H1 (cell line): ENCODE measurements at regions not wholly inside any gene's neighbourhood (a gene's known extent, or its start where the extent isn't known, plus 50 kb on each side); places are given as distances from the start of the nearest gene placed in this dataset.

Experiments
- CTCF ChIP-seq, 3 experiments: IDR thresholded peaks; 1 replicate in 2 of 3; 2 replicates in 1 of 3; pipeline versions ENCODE4 v1.5.1 to v1.6.1; 2011; ENCODE audit warnings: low read length in 3 of 3, mild to moderate bottlenecking in 3 of 3, inconsistent platforms in 2 of 3, low read depth in 1 of 3, moderate library complexity in 1 of 3; ENCODE audit not compliant: insufficient read depth in 1 of 3; ENCODE audit errors: control extremely low read depth in 1 of 3
- EP300 ChIP-seq, 2 experiments: IDR thresholded peaks; 1 replicate in 1 of 2; 2 replicates in 1 of 2; pipeline ENCODE4 v1.6.1; 2011 to 2012; ENCODE audit warnings: low read depth in 2 of 2, low read length in 2 of 2, mild to moderate bottlenecking in 2 of 2, borderline replicate concordance in 1 of 2, inconsistent platforms in 1 of 2, moderate library complexity in 1 of 2
- GABPA ChIP-seq: IDR thresholded peaks from 2 replicates; pipeline ENCODE4 v1.6.1; 2011; ENCODE audit warnings: mild to moderate bottlenecking, low read length, moderate library complexity, borderline replicate concordance; ENCODE audit not compliant: insufficient read depth
- GTF2F1 ChIP-seq: IDR thresholded peaks from 2 replicates; pipeline ENCODE4 v1.6.1; 2012; ENCODE audit warnings: low read depth, low read length, improper control_type of control experiment, borderline replicate concordance
- POLR2AphosphoS5 ChIP-seq: IDR thresholded peaks from 2 replicates; pipeline ENCODE4 v1.6.1; 2011; ENCODE audit warnings: low read depth, low read length
- RXRA ChIP-seq: IDR thresholded peaks from 2 replicates; pipeline ENCODE4 v1.6.1; 2011; ENCODE audit warnings: low read depth, mild to moderate bottlenecking, low read length, moderate library complexity; ENCODE audit not compliant: insufficient read depth
- USF2 ChIP-seq: IDR thresholded peaks from 2 replicates; pipeline ENCODE4 v1.6.1; 2011; ENCODE audit warnings: low read length, improper control_type of control experiment

- no peak for TF ChIP-seq EP300 (IDR thresholded peaks at IDR 0.05; ENCODE audit: borderline replicate concordance in 1 of 2, low read depth in 2 of 2, low read length in 2 of 2)
- no peak for TF ChIP-seq GTF2F1
- no peak for TF ChIP-seq USF2
- no peak for TF ChIP-seq CTCF (IDR thresholded peaks at IDR 0.05; ENCODE audit: control extremely low read depth in 1 of 3, insufficient read depth in 1 of 3, low read depth in 1 of 3, low read length in 3 of 3)
- TF ChIP-seq POLR2AphosphoS5 = no peak
- TF ChIP-seq GABPA = no peak
- TF ChIP-seq RXRA = no peak
Measured at GRCh38 chr5:51487952-51488351, 104.7 kb downstream of the ISL1 start.
